Heart left ventricle (tissue), 16 donors: ENCODE measurements at regions not wholly inside any gene's neighbourhood (a gene's known extent, or its start where the extent isn't known, plus 50 kb on each side); places are given as distances from the start of the nearest gene placed in this dataset.
A peak's percentile ranks its signal among the peaks of the same experiment; 100 is the strongest.

Experiments
- ATAC-seq, 4 donors: fragments of 200-7000 bp; cut with Tn5 transposase; one replicate each; pipeline ENCODE4 v1.9.1; 2020 to 2022; ENCODE audit warnings: moderate library complexity in 4 of 4, mild to moderate bottlenecking in 3 of 4, moderate number of reproducible peaks in 1 of 4
- DNase-seq, 5 donors: peaks; one replicate each; pipeline ENCODE4 v3.0.0-alpha.2; 2020
- H3K27ac ChIP-seq, 12 donors: fragments of 200-600 bp; sonication (generic) in 4 of 12; one replicate each; pipeline versions ENCODE4 v1.5.0 to v1.8.0; 2016 to 2022; ENCODE audit warnings: mild to moderate bottlenecking in 2 of 12
- H3K27me3 ChIP-seq, 9 donors: fragments of 200-600 bp; sonication (generic) in 2 of 9; one replicate each; pipeline versions ENCODE4 v1.5.1 to v1.8.0; 2016 to 2022; ENCODE audit warnings: mild to moderate bottlenecking in 3 of 9
- H3K36me3 ChIP-seq, 9 donors: fragments of 200-600 bp; sonication (generic) in 2 of 9; one replicate each; pipeline versions ENCODE4 v1.5.0 to v1.8.0; 2018 to 2022; ENCODE audit warnings: mild to moderate bottlenecking in 2 of 9
- H3K4me1 ChIP-seq, 12 donors: fragments of 200-600 bp; sonication (generic) in 4 of 12; one replicate each; pipeline versions ENCODE4 v1.5.0 to v1.8.0; 2016 to 2022; ENCODE audit warnings: mild to moderate bottlenecking in 3 of 12
- H3K4me3 ChIP-seq, 12 donors: fragments of 200-600 bp; sonication (generic) in 4 of 12; one replicate each; pipeline versions ENCODE4 v1.5.0 to v1.8.0; 2017 to 2022; ENCODE audit warnings: mild to moderate bottlenecking in 9 of 12, moderate library complexity in 4 of 12
- H3K9me3 ChIP-seq, 12 donors: fragments of 200-600 bp; sonication (generic) in 4 of 12; one replicate each; pipeline versions ENCODE4 v1.5.0 to v1.8.0; 2016 to 2022; ENCODE audit warnings: mild to moderate bottlenecking in 1 of 12
- CTCF ChIP-seq, 12 donors: fragments of 200-600 bp; sonication (generic) in 4 of 12; IDR thresholded peaks; one replicate each; pipeline versions ENCODE4 v1.5.0 to v1.8.0; 2018 to 2022; ENCODE audit warnings: antibody characterized with exemption in 12 of 12, mild to moderate bottlenecking in 5 of 12
- POLR2A ChIP-seq, 2 donors: fragments of 450-650 bp; IDR thresholded peaks; one replicate each; pipeline ENCODE4 v1.6.1; 2017; ENCODE audit warnings: antibody characterized with exemption in 2 of 2, mild to moderate bottlenecking in 2 of 2, moderate library complexity in 2 of 2
- WGBS, 4 donors: extraction: QIAGEN DNeasy Blood & Tissue Kit in 2 of 4; methylation state at CpG; one replicate each; pipeline versions ENCODE4 v1.1.5 to v1.1.7; 2013 to 2018; 5-methylcytosine and 5-hydroxymethylcytosine counted together
- intact Hi-C, 10 donors: fragments of 100-400 bp; cut with DNase I; formaldehyde crosslinking; loops; one replicate each; pipeline versions ENCODE4 v1.11.1 to v1.14.2; 2022
- donor health status: ischemic (EF 13 %, LVEDD 7.1; RV severe dilation, severe dysfunction).
- donor health status: healthy with polysubstance abuse.
- donor health status: DM: no; HTN: yes; CAD: no.
- donor health status: DM: no; HTN: no; CAD: no.
- donor health status: ischemic (EF 25% LVEDD 6.9; RV normal size, moderate dysfunction).
- donor health status: ischemic (EF 25% LVEDD 5.7; RV mildly dilated, moderate dysfunction).
- donor health status: healthy.
- donor health status: DM: yes; HTN: yes; CAD: no.
- donor health status: ischemic (EF 35%, LVEDD 5.7; RV mildly dilated, moderate dysfunction).
- donor health status: nonischemic (EF 11% LVEDD 7.7; RV severe dilation, severe dysfunction).
- donor health status: DM: yes; HTN: yes; CAD: no.
- donor health status: PGD.
- donor health status: ischemic (EF 29% LVEDD 5.4; RV normal size, mild dysfunction).
- donor health status: nonischemic (EF 23%, LVEDD 6.1; RV moderate dilation, normal function).

- WGBS, 4 donors = 36 to 58% (median 47%) methylated on average over 3 of the region's 3 CpGs
- no peak overlapping the region for H3K4me3 ChIP-seq
- H3K36me3 ChIP-seq = no peaks in the 10 kb centered on the region
- H3K4me1 ChIP-seq = peaks cover 0 to 19% (median 0%) of the 10 kb centered on the region in 12 donors
- DNase-seq (no peak), ATAC-seq (peak in 1 of 4 donors; percentile 65)
- H3K9me3 ChIP-seq = no peaks in the 10 kb centered on the region
- no peaks in the 10 kb centered on the region for H3K27me3 ChIP-seq
- TF ChIP-seq POLR2A (IDR thresholded peaks at IDR 0.05) (no peak), CTCF (IDR thresholded peaks at IDR 0.05) (no peak)
- H3K27ac ChIP-seq = no peak overlapping the region
- intact Hi-C loops = no loop called here
Measured at GRCh38 chr4:137387924-137388323, 144.4 kb downstream of the PCDH18 start.

- H3K9me3 ChIP-seq = no peaks in the 10 kb centered on the region
- intact Hi-C loops = no loop called here
- H3K27ac ChIP-seq = no peak overlapping the region
- no peak for TF ChIP-seq POLR2A (IDR thresholded peaks at IDR 0.05)
- TF ChIP-seq CTCF (IDR thresholded peaks at IDR 0.05) = no peak
- ATAC-seq = no peak
- no peak overlapping the region for H3K4me3 ChIP-seq
- H3K36me3 ChIP-seq = no peaks in the 10 kb centered on the region
- no peaks in the 10 kb centered on the region for H3K27me3 ChIP-seq
- H3K4me1 ChIP-seq = no peaks in the 10 kb centered on the region
- DNase-seq = no peak
- WGBS, 4 donors = 47 to 58% (median 52%) methylated on average over 1 of the region's 1 CpG
Measured at GRCh38 chr4:137384476-137384875, 147.8 kb downstream of the PCDH18 start.

- peaks cover 0 to 10% (median 0%) of the 10 kb centered on the region in 12 donors for H3K4me1 ChIP-seq
- H3K36me3 ChIP-seq = no peaks in the 10 kb centered on the region
- no peak overlapping the region for H3K4me3 ChIP-seq
- 64 to 86% (median 69%) methylated on average over 1 of the region's 1 CpG for WGBS, 4 donors
- H3K9me3 ChIP-seq = no peaks in the 10 kb centered on the region
- H3K27me3 ChIP-seq = no peaks in the 10 kb centered on the region
- no peak for ATAC-seq
- intact Hi-C loops = no loop called here
- no peak for DNase-seq
- no peak overlapping the region for H3K27ac ChIP-seq
- TF ChIP-seq CTCF (IDR thresholded peaks at IDR 0.05) = no peak
- TF ChIP-seq POLR2A (IDR thresholded peaks at IDR 0.05) = no peak
Measured at GRCh38 chr4:137378821-137379220, 153.5 kb downstream of the PCDH18 start.

GRCh38 chr4:137378393-137378792 lies 153.9 kb downstream of the PCDH18 start:
- DNase-seq (no peak), ATAC-seq (no peak)
- no peaks in the 10 kb centered on the region for H3K9me3 ChIP-seq
- intact Hi-C loops = no loop called here
- no peak for TF ChIP-seq CTCF (IDR thresholded peaks at IDR 0.05)
- no peak for TF ChIP-seq POLR2A (IDR thresholded peaks at IDR 0.05)
- no peaks in the 10 kb centered on the region for H3K27me3 ChIP-seq
- H3K36me3 ChIP-seq = no peaks in the 10 kb centered on the region
- H3K4me3 ChIP-seq = no peak overlapping the region
- H3K4me1 ChIP-seq = peaks cover 0 to 10% (median 0%) of the 10 kb centered on the region in 12 donors
- no peak overlapping the region for H3K27ac ChIP-seq
- whole genome bisulfite sequencing, 4 donors = 80 to 90% (median 84%) methylated on average over 3 of the region's 3 CpGs
